ENCODE measurements at regions not wholly inside any gene's neighbourhood (a gene's known extent, or its start where the extent isn't known, plus 50 kb on each side); places are given as distances from the start of the nearest gene placed in this dataset.

- Histone ChIP-seq H3K9me3 (replicated peaks; ENCODE audit: control insufficient read depth, low read depth, low read length) (no peaks in the 10 kb centered on the region), H3K4me1 (ENCODE audit: control insufficient read depth, insufficient read depth, low read length) (peaks cover 68% of the 10 kb centered on the region), H3K27me3 (ENCODE audit: control insufficient read depth, insufficient read depth, low read length) (no peaks in the 10 kb centered on the region), H3K4me3 (ENCODE audit: low read length) (no peak overlapping the region), H3K36me3 (ENCODE audit: control insufficient read depth, insufficient read depth, low read length) (no peaks in the 10 kb centered on the region), H3K27ac (ENCODE audit: low read length) (no peak overlapping the region)
- WGBS (ENCODE audit: insufficient coverage): 88% methylated on average over 9 of the region's 16 CpGs
- DNase-seq: no peak
These were observed 322.1 kb downstream of the SEC14L1 start for GRCh38 chr17:77462553-77463497.

GRCh38 chr17:77464988-77465357 lies 324.2 kb downstream of the SEC14L1 start:
- no peaks in the 10 kb centered on the region for H3K9me3 ChIP-seq (replicated peaks; ENCODE audit: control insufficient read depth, low read depth, low read length)
- no peak overlapping the region for H3K4me3 ChIP-seq (ENCODE audit: low read length)
- peaks cover 1% of the 10 kb centered on the region for H3K36me3 ChIP-seq (ENCODE audit: control insufficient read depth, insufficient read depth, low read length)
- H3K4me1 ChIP-seq (ENCODE audit: control insufficient read depth, insufficient read depth, low read length): peaks cover 57% of the 10 kb centered on the region
- DNase-seq: no peak
- no peaks in the 10 kb centered on the region for H3K27me3 ChIP-seq (ENCODE audit: control insufficient read depth, insufficient read depth, low read length)
- no CpG with 5 or more reads among the region's 6 CpGs for WGBS (ENCODE audit: insufficient coverage)
- H3K27ac ChIP-seq (ENCODE audit: low read length): no peak overlapping the region

- H3K4me1 ChIP-seq (ENCODE audit: control insufficient read depth, insufficient read depth, low read length): peaks cover 56% of the 10 kb centered on the region
- WGBS (ENCODE audit: insufficient coverage): 33% methylated on average over 12 of the region's 13 CpGs
These were observed 324.7 kb downstream of the SEC14L1 start for GRCh38 chr17:77465358-77466041.

GRCh38 chr17:77466140-77466539 lies 325.4 kb downstream of the SEC14L1 start:
- no peaks in the 10 kb centered on the region for H3K27me3 ChIP-seq (ENCODE audit: control insufficient read depth, insufficient read depth, low read length)
- 28% methylated on average over 7 of the region's 13 CpGs for WGBS (ENCODE audit: insufficient coverage)
- peak; percentile 69 for DNase-seq
- no peak overlapping the region for H3K4me3 ChIP-seq (ENCODE audit: low read length)
- H3K4me1 ChIP-seq (ENCODE audit: control insufficient read depth, insufficient read depth, low read length): peaks cover 58% of the 10 kb centered on the region
- peaks cover 9% of the 10 kb centered on the region for H3K36me3 ChIP-seq (ENCODE audit: control insufficient read depth, insufficient read depth, low read length)
- H3K27ac ChIP-seq (ENCODE audit: low read length): peak overlapping the region; percentile 91
- no peaks in the 10 kb centered on the region for H3K9me3 ChIP-seq (replicated peaks; ENCODE audit: control insufficient read depth, low read depth, low read length)

More at GRCh38 chr17:77465358-77466041, 324.7 kb downstream of the SEC14L1 start:
- Histone ChIP-seq H3K9me3 (replicated peaks; ENCODE audit: control insufficient read depth, low read depth, low read length) (no peaks in the 10 kb centered on the region), H3K27me3 (ENCODE audit: control insufficient read depth, insufficient read depth, low read length) (no peaks in the 10 kb centered on the region), H3K36me3 (ENCODE audit: control insufficient read depth, insufficient read depth, low read length) (peaks cover 5% of the 10 kb centered on the region), H3K4me3 (ENCODE audit: low read length) (no peak overlapping the region), H3K27ac (ENCODE audit: low read length) (peak overlapping the region; percentile 91)
- DNase-seq: peak; percentile 84

GRCh38 chr17:77466596-77467223 lies 325.9 kb downstream of the SEC14L1 start:
- Histone ChIP-seq H3K36me3 (ENCODE audit: control insufficient read depth, insufficient read depth, low read length) (peaks cover 9% of the 10 kb centered on the region), H3K4me3 (ENCODE audit: low read length) (no peak overlapping the region), H3K27ac (ENCODE audit: low read length) (peak overlapping the region; percentile 91), H3K9me3 (replicated peaks; ENCODE audit: control insufficient read depth, low read depth, low read length) (no peaks in the 10 kb centered on the region), H3K27me3 (ENCODE audit: control insufficient read depth, insufficient read depth, low read length) (no peaks in the 10 kb centered on the region), H3K4me1 (ENCODE audit: control insufficient read depth, insufficient read depth, low read length) (peaks cover 59% of the 10 kb centered on the region)
- no peak for DNase-seq
- 38% methylated on average over 21 of the region's 24 CpGs for WGBS (ENCODE audit: insufficient coverage)

GRCh38 chr17:77467521-77467920 lies 326.8 kb downstream of the SEC14L1 start:
- Histone ChIP-seq H3K27ac (ENCODE audit: low read length) (peak overlapping the region; percentile 91), H3K4me1 (ENCODE audit: control insufficient read depth, insufficient read depth, low read length) (peaks cover 64% of the 10 kb centered on the region)

GRCh38 chr17:77468897-77469296 lies 328.1 kb downstream of the SEC14L1 start:
- Histone ChIP-seq H3K27me3 (ENCODE audit: control insufficient read depth, insufficient read depth, low read length) (no peaks in the 10 kb centered on the region), H3K9me3 (replicated peaks; ENCODE audit: control insufficient read depth, low read depth, low read length) (no peaks in the 10 kb centered on the region), H3K36me3 (ENCODE audit: control insufficient read depth, insufficient read depth, low read length) (peaks cover 9% of the 10 kb centered on the region), H3K27ac (ENCODE audit: low read length) (no peak overlapping the region), H3K4me1 (ENCODE audit: control insufficient read depth, insufficient read depth, low read length) (peaks cover 75% of the 10 kb centered on the region), H3K4me3 (ENCODE audit: low read length) (no peak overlapping the region)
- no peak for DNase-seq
- WGBS (ENCODE audit: insufficient coverage): 87% methylated on average over 7 of the region's 7 CpGs

More at GRCh38 chr17:77467521-77467920, 326.8 kb downstream of the SEC14L1 start:
- Histone ChIP-seq H3K9me3 (replicated peaks; ENCODE audit: control insufficient read depth, low read depth, low read length) (no peaks in the 10 kb centered on the region), H3K36me3 (ENCODE audit: control insufficient read depth, insufficient read depth, low read length) (peaks cover 9% of the 10 kb centered on the region), H3K4me3 (ENCODE audit: low read length) (no peak overlapping the region), H3K27me3 (ENCODE audit: control insufficient read depth, insufficient read depth, low read length) (no peaks in the 10 kb centered on the region)
- 55% methylated on average over 16 of the region's 25 CpGs for WGBS (ENCODE audit: insufficient coverage)
- DNase-seq: peak; percentile 68

- 97% methylated on average over 3 of the region's 3 CpGs for WGBS (ENCODE audit: insufficient coverage)
These were observed 329.6 kb downstream of the SEC14L1 start for GRCh38 chr17:77470330-77470786.

GRCh38 chr17:77470800-77471733 lies 330.3 kb downstream of the SEC14L1 start:
- H3K27ac ChIP-seq (ENCODE audit: low read length): peak overlapping the region; percentile 84

More at GRCh38 chr17:77470330-77470786, 329.6 kb downstream of the SEC14L1 start:
- Histone ChIP-seq H3K4me3 (ENCODE audit: low read length) (no peak overlapping the region), H3K36me3 (ENCODE audit: control insufficient read depth, insufficient read depth, low read length) (peaks cover 9% of the 10 kb centered on the region), H3K9me3 (replicated peaks; ENCODE audit: control insufficient read depth, low read depth, low read length) (no peaks in the 10 kb centered on the region), H3K27me3 (ENCODE audit: control insufficient read depth, insufficient read depth, low read length) (no peaks in the 10 kb centered on the region), H3K27ac (ENCODE audit: low read length) (no peak overlapping the region), H3K4me1 (ENCODE audit: control insufficient read depth, insufficient read depth, low read length) (peaks cover 84% of the 10 kb centered on the region)
- no peak for DNase-seq

More at GRCh38 chr17:77470800-77471733, 330.3 kb downstream of the SEC14L1 start:
- Histone ChIP-seq H3K27me3 (ENCODE audit: control insufficient read depth, insufficient read depth, low read length) (no peaks in the 10 kb centered on the region), H3K4me3 (ENCODE audit: low read length) (no peak overlapping the region), H3K9me3 (replicated peaks; ENCODE audit: control insufficient read depth, low read depth, low read length) (no peaks in the 10 kb centered on the region), H3K4me1 (ENCODE audit: control insufficient read depth, insufficient read depth, low read length) (peaks cover 84% of the 10 kb centered on the region), H3K36me3 (ENCODE audit: control insufficient read depth, insufficient read depth, low read length) (peaks cover 9% of the 10 kb centered on the region)
- 47% methylated on average over 5 of the region's 9 CpGs for WGBS (ENCODE audit: insufficient coverage)
- peak; percentile 63 for DNase-seq

All from muscle of leg (tissue), 3 donors.